ENCODE measurements at regions not wholly inside any gene's neighbourhood (a gene's known extent, or its start where the extent isn't known, plus 50 kb on each side); places are given as distances from the start of the nearest gene placed in this dataset.

- ChIA-PET CTCF (ENCODE audit: unreplicated experiment) (no interaction called here), POLR2A (no interaction called here)
- no peak overlapping the region for H2AFZ ChIP-seq (ENCODE audit: low read length)
- intact Hi-C loops (cut with micrococcal nuclease; ENCODE audit: unreplicated experiment), result no loop called here
- no peaks in the 10 kb centered on the region for H3K36me3 ChIP-seq (ENCODE audit: insufficient read depth, low read length)
- TF ChIP-seq CTCF (conservative IDR thresholded peaks at IDR 0.05; ENCODE audit: low read length), result no peak
- TF ChIP-seq EZH2phosphoT487 (IDR thresholded peaks at IDR 0.05; ENCODE audit: borderline replicate concordance, low read depth, low read length), result no peak
- H3K4me1 ChIP-seq (ENCODE audit: insufficient read depth, low read length, poor library complexity, severe bottlenecking), result no peaks in the 10 kb centered on the region
- H3K79me2 ChIP-seq (ENCODE audit: insufficient read depth, low read depth, low read length), result no peaks in the 10 kb centered on the region
- no peaks in the 10 kb centered on the region for H3K9me3 ChIP-seq (ENCODE audit: low read length)
- no peak overlapping the region for H3K4me3 ChIP-seq (ENCODE audit: low read depth, low read length, poor library complexity, severe bottlenecking)
- no peak overlapping the region for H3K27ac ChIP-seq (ENCODE audit: low read depth, low read length, poor library complexity, severe bottlenecking)
- DNase-seq (ENCODE audit: low spot score), result no peak
- H3K4me2 ChIP-seq (ENCODE audit: low read length), result no peak overlapping the region
- H4K20me1 ChIP-seq (ENCODE audit: insufficient read depth, low read length), result no peaks in the 10 kb centered on the region
- H3K9me2 ChIP-seq (ENCODE audit: insufficient read depth, low read length), result no peaks in the 10 kb centered on the region
- BruUV-seq (replicated peaks), result no TSS peak
Observed at GRCh38 chr9:23229890-23230317, 596.1 kb downstream of the ELAVL2 start.

- TF ChIP-seq EZH2phosphoT487 (IDR thresholded peaks at IDR 0.05; ENCODE audit: borderline replicate concordance, low read depth, low read length) (no peak), CTCF (conservative IDR thresholded peaks at IDR 0.05; ENCODE audit: low read length) (no peak)
- CTCF ChIA-PET (ENCODE audit: unreplicated experiment), result no interaction called here
- intact Hi-C loops (cut with micrococcal nuclease; ENCODE audit: unreplicated experiment), result no loop called here
- no TSS peak for BruUV-seq (replicated peaks)
- no peaks in the 10 kb centered on the region for H3K9me2 ChIP-seq (ENCODE audit: insufficient read depth, low read length)
- no peaks in the 10 kb centered on the region for H3K4me1 ChIP-seq (ENCODE audit: insufficient read depth, low read length, poor library complexity, severe bottlenecking)
- no peak for DNase-seq (ENCODE audit: low spot score)
- no peak overlapping the region for H3K4me2 ChIP-seq (ENCODE audit: low read length)
- no peaks in the 10 kb centered on the region for H3K79me2 ChIP-seq (ENCODE audit: insufficient read depth, low read depth, low read length)
- H4K20me1 ChIP-seq (ENCODE audit: insufficient read depth, low read length), result no peaks in the 10 kb centered on the region
- H3K9me3 ChIP-seq (ENCODE audit: low read length), result no peaks in the 10 kb centered on the region
- no peak overlapping the region for H3K27ac ChIP-seq (ENCODE audit: low read depth, low read length, poor library complexity, severe bottlenecking)
- POLR2A ChIA-PET, result no interaction called here
- H3K4me3 ChIP-seq (ENCODE audit: low read depth, low read length, poor library complexity, severe bottlenecking), result no peak overlapping the region
- H3K36me3 ChIP-seq (ENCODE audit: insufficient read depth, low read length), result no peaks in the 10 kb centered on the region
- no peak overlapping the region for H2AFZ ChIP-seq (ENCODE audit: low read length)
Observed at GRCh38 chr9:23232831-23233230, 593.2 kb downstream of the ELAVL2 start.

- no TSS peak for BruUV-seq (replicated peaks)
- Histone ChIP-seq H3K4me2 (ENCODE audit: low read length) (no peak overlapping the region), H2AFZ (ENCODE audit: low read length) (no peak overlapping the region), H3K27ac (ENCODE audit: low read depth, low read length, poor library complexity, severe bottlenecking) (no peak overlapping the region), H3K9me3 (ENCODE audit: low read length) (no peaks in the 10 kb centered on the region), H3K79me2 (ENCODE audit: insufficient read depth, low read depth, low read length) (no peaks in the 10 kb centered on the region), H3K4me1 (ENCODE audit: insufficient read depth, low read length, poor library complexity, severe bottlenecking) (no peaks in the 10 kb centered on the region), H3K36me3 (ENCODE audit: insufficient read depth, low read length) (no peaks in the 10 kb centered on the region), H4K20me1 (ENCODE audit: insufficient read depth, low read length) (no peaks in the 10 kb centered on the region), H3K9me2 (ENCODE audit: insufficient read depth, low read length) (no peaks in the 10 kb centered on the region), H3K4me3 (ENCODE audit: low read depth, low read length, poor library complexity, severe bottlenecking) (no peak overlapping the region)
- CTCF ChIA-PET (ENCODE audit: unreplicated experiment), result no interaction called here
- no peak for TF ChIP-seq CTCF (conservative IDR thresholded peaks at IDR 0.05; ENCODE audit: low read length)
- no peak for TF ChIP-seq EZH2phosphoT487 (IDR thresholded peaks at IDR 0.05; ENCODE audit: borderline replicate concordance, low read depth, low read length)
- DNase-seq (ENCODE audit: low spot score), result no peak
- intact Hi-C loops (cut with micrococcal nuclease; ENCODE audit: unreplicated experiment), result no loop called here
- POLR2A ChIA-PET, result no interaction called here
Observed at GRCh38 chr9:23243523-23243922, 582.5 kb downstream of the ELAVL2 start.

Data from OCI-LY7 (cell line).